Natural killer cell treated with Interleukin-12 subunit alpha and Interleukin-12 subunit beta and Interleukin-15 and Interleukin-18, amount 100 ng/mL, for 72 hours (primary cell): ENCODE measurements at regions not wholly inside any gene's neighbourhood (a gene's known extent, or its start where the extent isn't known, plus 50 kb on each side); places are given as distances from the start of the nearest gene placed in this dataset.
"Not testable (repeated sequence)": the region's sequence is repeated elsewhere in the genome, so short reads cannot be mapped to it uniquely, and the experiment has no call there.

Source experiments
- ATAC-seq, 2 donors: fragments of 150-1000 bp; cut with Tn5 transposase in 1 of 2; sonication (Bioruptor Pico), chemical (Tn5 transposase) in 1 of 2; 2 replicates each; pipeline ENCODE4 v1.10.0; 2021
- DNase-seq: peaks from one replicate; pipeline ENCODE4 v3.0.0; 2022; ENCODE audit warnings: low spot score
- H3K27ac Mint-ChIP-seq, 2 donors: 1 replicate in 1 of 2; 2 replicates in 1 of 2; pipeline ENCODE4 v1.8.0; 2022; ENCODE audit warnings: mixed read lengths in 2 of 2, mild to moderate bottlenecking in 1 of 2, moderate library complexity in 1 of 2
- H3K27me3 Mint-ChIP-seq, 2 donors: 1 replicate in 1 of 2; 2 replicates in 1 of 2; pipeline ENCODE4 v1.8.0; 2022; ENCODE audit warnings: mixed read lengths in 2 of 2
- H3K36me3 Mint-ChIP-seq: one replicate; pipeline ENCODE4 v1.8.0; 2022; ENCODE audit warnings: mixed read lengths
- H3K4me1 Mint-ChIP-seq, 2 donors: 1 replicate in 1 of 2; 2 replicates in 1 of 2; pipeline ENCODE4 v1.8.0; 2022; ENCODE audit warnings: low read depth in 2 of 2, mixed read lengths in 2 of 2, mild to moderate bottlenecking in 1 of 2
- H3K4me3 Mint-ChIP-seq: one replicate; pipeline ENCODE4 v1.8.0; 2022; ENCODE audit warnings: mixed read lengths
- H3K9me3 Mint-ChIP-seq: 2 replicates; pipeline ENCODE4 v1.8.0; 2022; ENCODE audit warnings: mixed read lengths

GRCh38 chr13:108060111-108060510 lies 155.2 kb downstream of the LIG4 start:
- Mint-ChIP-seq H3K27ac (no peak overlapping the region), H3K36me3 (no peaks in the 10 kb centered on the region), H3K27me3 (no peaks in the 10 kb centered on the region), H3K4me1 (no peaks in the 10 kb centered on the region), H3K4me3 (no peak overlapping the region), H3K9me3 (peaks cover 9% of the 10 kb centered on the region)
- ATAC-seq, result no peak
- DNase-seq, result no peak

GRCh38 chr13:108056278-108056677 lies 159.1 kb downstream of the LIG4 start:
- no peak overlapping the region for H3K4me3 Mint-ChIP-seq
- H3K27me3 Mint-ChIP-seq, result no peaks in the 10 kb centered on the region
- DNase-seq, result no peak
- peaks cover 4% of the 10 kb centered on the region for H3K36me3 Mint-ChIP-seq
- peaks cover 14% of the 10 kb centered on the region for H3K9me3 Mint-ChIP-seq
- no peak for ATAC-seq
- no peak overlapping the region for H3K27ac Mint-ChIP-seq
- H3K4me1 Mint-ChIP-seq, result no peaks in the 10 kb centered on the region

GRCh38 chr13:108049211-108049610 lies 166.1 kb downstream of the LIG4 start:
- Mint-ChIP-seq H3K4me3 (no peak overlapping the region), H3K4me1 (no peaks in the 10 kb centered on the region), H3K27ac (no peak overlapping the region), H3K36me3 (peaks cover 4% of the 10 kb centered on the region), H3K9me3 (peaks cover 14% of the 10 kb centered on the region), H3K27me3 (no peaks in the 10 kb centered on the region)
- no peak for ATAC-seq
- no peak for DNase-seq

- Mint-ChIP-seq H3K36me3 (peaks cover 10% of the 10 kb centered on the region), H3K27ac (no peak overlapping the region), H3K4me1 (no peaks in the 10 kb centered on the region), H3K4me3 (no peak overlapping the region), H3K27me3 (no peaks in the 10 kb centered on the region), H3K9me3 (peaks cover 14% of the 10 kb centered on the region)
- DNase-seq (no peak), ATAC-seq (no peak)
Observed at GRCh38 chr13:108044954-108045353, 170.4 kb downstream of the LIG4 start.

- Mint-ChIP-seq H3K36me3 (peaks cover 10% of the 10 kb centered on the region), H3K9me3 (peaks cover 19% of the 10 kb centered on the region)
- not testable (repeated sequence) for ATAC-seq, H3K27me3 Mint-ChIP-seq, H3K4me3 Mint-ChIP-seq, H3K27ac Mint-ChIP-seq, DNase-seq, H3K4me1 Mint-ChIP-seq
Observed at GRCh38 chr13:108042866-108043265, 172.5 kb downstream of the LIG4 start.

- H3K4me3 Mint-ChIP-seq, result no peak overlapping the region
- peaks cover 25% of the 10 kb centered on the region for H3K9me3 Mint-ChIP-seq
- H3K27me3 Mint-ChIP-seq, result no peaks in the 10 kb centered on the region
- peaks cover 4% of the 10 kb centered on the region for H3K36me3 Mint-ChIP-seq
- DNase-seq, result no peak
- H3K27ac Mint-ChIP-seq, result no peak overlapping the region
- no peaks in the 10 kb centered on the region for H3K4me1 Mint-ChIP-seq
- no peak for ATAC-seq
Observed at GRCh38 chr13:108037348-108037747, 178.0 kb downstream of the LIG4 start.

- DNase-seq (no peak), ATAC-seq (no peak)
- Mint-ChIP-seq H3K27ac (no peak overlapping the region), H3K27me3 (no peaks in the 10 kb centered on the region), H3K4me1 (no peaks in the 10 kb centered on the region), H3K4me3 (no peak overlapping the region), H3K36me3 (no peaks in the 10 kb centered on the region), H3K9me3 (peaks cover 25% of the 10 kb centered on the region)
Observed at GRCh38 chr13:108036411-108036932, 178.9 kb downstream of the LIG4 start.

- H3K27me3 Mint-ChIP-seq, result no peaks in the 10 kb centered on the region
- DNase-seq, result no peak
- ATAC-seq, result no peak
- peaks cover 27% of the 10 kb centered on the region for H3K9me3 Mint-ChIP-seq
- H3K36me3 Mint-ChIP-seq, result no peaks in the 10 kb centered on the region
- no peak overlapping the region for H3K4me3 Mint-ChIP-seq
- no peak overlapping the region for H3K27ac Mint-ChIP-seq
- no peaks in the 10 kb centered on the region for H3K4me1 Mint-ChIP-seq
Observed at GRCh38 chr13:108034909-108035410, 180.4 kb downstream of the LIG4 start.

- H3K4me3 Mint-ChIP-seq, result no peak overlapping the region
- H3K36me3 Mint-ChIP-seq, result no peaks in the 10 kb centered on the region
- no peaks in the 10 kb centered on the region for H3K4me1 Mint-ChIP-seq
- H3K9me3 Mint-ChIP-seq, result peaks cover 24% of the 10 kb centered on the region
- H3K27me3 Mint-ChIP-seq, result no peaks in the 10 kb centered on the region
- H3K27ac Mint-ChIP-seq, result no peak overlapping the region
- no peak for DNase-seq
- ATAC-seq, result no peak
Observed at GRCh38 chr13:108033800-108034707, 181.3 kb downstream of the LIG4 start.

GRCh38 chr13:108031865-108032264 lies 183.5 kb downstream of the LIG4 start:
- no peak overlapping the region for H3K27ac Mint-ChIP-seq
- no peaks in the 10 kb centered on the region for H3K36me3 Mint-ChIP-seq
- no peak overlapping the region for H3K4me3 Mint-ChIP-seq
- H3K9me3 Mint-ChIP-seq, result peaks cover 20% of the 10 kb centered on the region
- DNase-seq, result no peak
- H3K4me1 Mint-ChIP-seq, result no peaks in the 10 kb centered on the region
- H3K27me3 Mint-ChIP-seq, result no peaks in the 10 kb centered on the region
- ATAC-seq, result no peak

- DNase-seq, result no peak
- Mint-ChIP-seq H3K9me3 (peaks cover 16% of the 10 kb centered on the region), H3K27me3 (no peaks in the 10 kb centered on the region), H3K36me3 (no peaks in the 10 kb centered on the region), H3K4me1 (no peaks in the 10 kb centered on the region), H3K27ac (no peak overlapping the region), H3K4me3 (no peak overlapping the region)
- no peak for ATAC-seq
Observed at GRCh38 chr13:108030769-108031168, 184.6 kb downstream of the LIG4 start.

GRCh38 chr13:108026680-108027410 lies 188.5 kb downstream of the LIG4 start:
- ATAC-seq, result no peak
- no peak overlapping the region for H3K4me3 Mint-ChIP-seq
- no peak for DNase-seq
- no peaks in the 10 kb centered on the region for H3K27me3 Mint-ChIP-seq
- no peaks in the 10 kb centered on the region for H3K4me1 Mint-ChIP-seq
- peaks cover 9% of the 10 kb centered on the region for H3K9me3 Mint-ChIP-seq
- no peaks in the 10 kb centered on the region for H3K36me3 Mint-ChIP-seq
- no peak overlapping the region for H3K27ac Mint-ChIP-seq

GRCh38 chr13:108020027-108020426 lies 195.3 kb downstream of the LIG4 start:
- Mint-ChIP-seq H3K4me1 (no peaks in the 10 kb centered on the region), H3K27ac (no peak overlapping the region), H3K27me3 (no peaks in the 10 kb centered on the region), H3K36me3 (peaks cover 8% of the 10 kb centered on the region), H3K4me3 (no peak overlapping the region), H3K9me3 (peaks cover 10% of the 10 kb centered on the region)
- ATAC-seq (no peak), DNase-seq (no peak)

GRCh38 chr13:108018371-108018870 lies 196.9 kb downstream of the LIG4 start:
- peaks cover 13% of the 10 kb centered on the region for H3K36me3 Mint-ChIP-seq
- no peaks in the 10 kb centered on the region for H3K4me1 Mint-ChIP-seq
- DNase-seq (no peak), ATAC-seq (no peak)
- H3K27me3 Mint-ChIP-seq, result no peaks in the 10 kb centered on the region
- H3K27ac Mint-ChIP-seq, result no peak overlapping the region
- H3K9me3 Mint-ChIP-seq, result peaks cover 10% of the 10 kb centered on the region
- no peak overlapping the region for H3K4me3 Mint-ChIP-seq
